Trophoblast cell (in vitro differentiated cells and primary cell): ENCODE measurements at regions not wholly inside any gene's neighbourhood (a gene's known extent, or its start where the extent isn't known, plus 50 kb on each side); places are given as distances from the start of the nearest gene placed in this dataset.

Experiments
- DNase-seq, 2 donors: peaks; one replicate each; pipeline ENCODE4 v3.0.0-alpha.2; 2016
- H2AFZ ChIP-seq: 2 replicates; pipeline ENCODE4 v1.6.1; 2013; ENCODE audit warnings: low read length, moderate library complexity, mild to moderate bottlenecking; ENCODE audit not compliant: insufficient read depth, poor library complexity
- H2AK5ac ChIP-seq: 2 replicates; pipeline ENCODE4 v1.6.1; 2013; ENCODE audit warnings: mild to moderate bottlenecking, low read length
- H2BK120ac ChIP-seq: 2 replicates; pipeline ENCODE4 v1.6.1; 2013; ENCODE audit warnings: low read length, mild to moderate bottlenecking, moderate library complexity; ENCODE audit not compliant: insufficient read depth, poor library complexity
- H2BK12ac ChIP-seq: 2 replicates; pipeline ENCODE4 v1.6.1; 2013; ENCODE audit warnings: mild to moderate bottlenecking, low read length, moderate library complexity
- H2BK5ac ChIP-seq: 2 replicates; pipeline ENCODE4 v1.6.1; 2013; ENCODE audit warnings: low read length, low read depth, moderate library complexity, mild to moderate bottlenecking; ENCODE audit not compliant: poor library complexity
- H3K14ac ChIP-seq: 2 replicates; pipeline ENCODE4 v1.6.1; 2013; ENCODE audit warnings: mild to moderate bottlenecking, low read length
- H3K18ac ChIP-seq: 2 replicates; pipeline ENCODE4 v1.6.1; 2013; ENCODE audit warnings: mild to moderate bottlenecking, low read length
- H3K23ac ChIP-seq: 2 replicates; pipeline ENCODE4 v1.6.1; 2013; ENCODE audit warnings: low read length
- H3K27ac ChIP-seq: 2 replicates; pipeline ENCODE4 v1.5.1; 2013; ENCODE audit warnings: low read depth, mild to moderate bottlenecking, inconsistent platforms, low read length, moderate library complexity
- H3K27me3 ChIP-seq: 2 replicates; pipeline ENCODE4 v1.6.1; 2013; ENCODE audit warnings: inconsistent platforms, mild to moderate bottlenecking, low read length, moderate library complexity; ENCODE audit not compliant: insufficient read depth
- H3K36me3 ChIP-seq, 2 experiments: 1 replicate in 1 of 2; 2 replicates in 1 of 2; pipeline ENCODE4 v1.6.1; 2013; ENCODE audit warnings: low read length in 2 of 2, mild to moderate bottlenecking in 2 of 2, moderate library complexity in 1 of 2; ENCODE audit not compliant: insufficient read depth in 2 of 2, control insufficient read depth in 1 of 2
- H3K4ac ChIP-seq: 2 replicates; pipeline ENCODE4 v1.6.1; 2013; ENCODE audit warnings: low read depth, mild to moderate bottlenecking, low read length, moderate library complexity
- H3K4me1 ChIP-seq, 2 experiments: 1 replicate in 1 of 2; 2 replicates in 1 of 2; pipeline ENCODE4 v1.6.1; 2013; ENCODE audit warnings: low read length in 2 of 2, mild to moderate bottlenecking in 2 of 2, moderate library complexity in 1 of 2; ENCODE audit not compliant: insufficient read depth in 2 of 2, control insufficient read depth in 1 of 2
- H3K4me2 ChIP-seq: 2 replicates; pipeline ENCODE4 v1.6.1; 2013; ENCODE audit warnings: inconsistent platforms, mild to moderate bottlenecking, low read length, moderate library complexity
- H3K4me3 ChIP-seq: 2 replicates; pipeline ENCODE4 v1.5.1; 2013; ENCODE audit warnings: mild to moderate bottlenecking, low read depth, low read length, inconsistent platforms
- H3K79me1 ChIP-seq: one replicate; pipeline ENCODE4 v1.6.1; 2013; ENCODE audit warnings: low read length
- H3K79me2 ChIP-seq: 2 replicates; pipeline ENCODE4 v1.6.1; 2013; ENCODE audit warnings: low read length, mild to moderate bottlenecking; ENCODE audit not compliant: control insufficient read depth, insufficient read depth, poor library complexity
- H3K9ac ChIP-seq: 2 replicates; pipeline ENCODE4 v1.6.1; 2013; ENCODE audit warnings: mild to moderate bottlenecking, low read length
- H3K9me3 ChIP-seq: 2 replicates; pipeline ENCODE4 v1.6.1; 2013; ENCODE audit warnings: low read depth, mild to moderate bottlenecking, control low read depth, inconsistent platforms, low read length; ENCODE audit not compliant: insufficient read depth
- H4K12ac ChIP-seq: 2 replicates; pipeline ENCODE4 v1.6.1; 2013; ENCODE audit warnings: low read depth, mild to moderate bottlenecking, low read length, moderate library complexity
- H4K8ac ChIP-seq: 2 replicates; pipeline ENCODE4 v1.6.1; 2013; ENCODE audit warnings: low read depth, mild to moderate bottlenecking, low read length, moderate library complexity
- H4K91ac ChIP-seq: one replicate; pipeline ENCODE4 v1.6.1; 2013; ENCODE audit warnings: low read depth, mild to moderate bottlenecking, low read length, moderate library complexity
- WGBS: extraction: QIAGEN DNeasy Blood & Tissue Kit; methylation state at CpG from one replicate; pipeline ENCODE4 v1.1.7; 2013; ENCODE audit warnings: missing lambda C conversion rate; ENCODE audit not compliant: insufficient read length, insufficient coverage; ENCODE audit errors: extremely low coverage; 5-methylcytosine and 5-hydroxymethylcytosine counted together

GRCh38 chr9:8186560-8186959 is 387.0 kb upstream of the DMAC1 start:
- H3K79me1 ChIP-seq = no peaks in the 10 kb centered on the region

GRCh38 chr9:8183618-8184017 is 384.0 kb upstream of the DMAC1 start:
- WGBS = no CpG with 5 or more reads among the region's 3 CpGs
- Histone ChIP-seq H4K12ac (no peak overlapping the region), H3K79me2 (no peaks in the 10 kb centered on the region), H3K18ac (no peak overlapping the region), H2BK12ac (no peak overlapping the region), H2AK5ac (no peak overlapping the region), H2BK120ac (no peak overlapping the region), H3K4me3 (no peak overlapping the region), H3K14ac (no peak overlapping the region), H3K4me2 (no peak overlapping the region), H3K9me3 (no peaks in the 10 kb centered on the region), H3K27me3 (no peaks in the 10 kb centered on the region), H3K36me3 (no peaks in the 10 kb centered on the region), H3K27ac (no peak overlapping the region), H3K79me1 (no peaks in the 10 kb centered on the region), H2AFZ (no peak overlapping the region), H4K91ac (no peak overlapping the region), H3K9ac (no peak overlapping the region), H2BK5ac (no peak overlapping the region), H4K8ac (no peak overlapping the region), H3K23ac (no peak overlapping the region), H3K4ac (no peak overlapping the region), H3K4me1 (no peaks in the 10 kb centered on the region)
- DNase-seq = no peak

More at GRCh38 chr9:8186560-8186959, 387.0 kb upstream of the DMAC1 start:
- Histone ChIP-seq H3K9ac (no peak overlapping the region), H3K18ac (no peak overlapping the region), H2AK5ac (no peak overlapping the region), H3K27ac (no peak overlapping the region), H2BK12ac (no peak overlapping the region), H3K4ac (no peak overlapping the region), H3K4me3 (no peak overlapping the region), H3K23ac (no peak overlapping the region), H3K4me1 (no peaks in the 10 kb centered on the region), H2BK120ac (no peak overlapping the region), H3K36me3 (no peaks in the 10 kb centered on the region), H2BK5ac (no peak overlapping the region), H3K4me2 (no peak overlapping the region), H4K91ac (no peak overlapping the region), H4K12ac (no peak overlapping the region), H4K8ac (no peak overlapping the region), H3K79me2 (no peaks in the 10 kb centered on the region), H3K14ac (no peak overlapping the region), H2AFZ (no peak overlapping the region), H3K9me3 (no peaks in the 10 kb centered on the region), H3K27me3 (no peaks in the 10 kb centered on the region)
- DNase-seq = no peak
- no CpG with 5 or more reads among the region's 4 CpGs for WGBS

GRCh38 chr9:8179381-8180053 is 379.9 kb upstream of the DMAC1 start:
- Histone ChIP-seq H3K4me3 (no peak overlapping the region), H3K18ac (no peak overlapping the region), H3K9me3 (no peaks in the 10 kb centered on the region), H2BK120ac (no peak overlapping the region), H2AK5ac (no peak overlapping the region), H4K91ac (no peak overlapping the region), H2AFZ (no peak overlapping the region), H3K4ac (no peak overlapping the region), H3K4me1 (no peaks in the 10 kb centered on the region), H3K9ac (no peak overlapping the region), H3K4me2 (no peak overlapping the region), H3K14ac (no peak overlapping the region), H3K36me3 (no peaks in the 10 kb centered on the region), H3K79me2 (no peaks in the 10 kb centered on the region), H2BK5ac (no peak overlapping the region), H3K79me1 (no peaks in the 10 kb centered on the region), H4K12ac (no peak overlapping the region), H3K27ac (no peak overlapping the region), H4K8ac (no peak overlapping the region), H3K27me3 (no peaks in the 10 kb centered on the region), H3K23ac (no peak overlapping the region), H2BK12ac (no peak overlapping the region)
- no CpG with 5 or more reads among the region's 3 CpGs for WGBS
- DNase-seq = no peak

- WGBS = no CpG with 5 or more reads among the region's 2 CpGs
- H3K27me3 ChIP-seq = no peaks in the 10 kb centered on the region
- H3K9me3 ChIP-seq = no peaks in the 10 kb centered on the region
- no peak for DNase-seq
- no peak overlapping the region for H2BK5ac ChIP-seq
- H3K4me3 ChIP-seq = no peak overlapping the region
- H3K4ac ChIP-seq = no peak overlapping the region
- H2AFZ ChIP-seq = no peak overlapping the region
- no peaks in the 10 kb centered on the region for H3K36me3 ChIP-seq
- no peak overlapping the region for H4K91ac ChIP-seq
- no peak overlapping the region for H4K8ac ChIP-seq
- H3K27ac ChIP-seq = no peak overlapping the region
- H2BK120ac ChIP-seq = no peak overlapping the region
- no peak overlapping the region for H3K18ac ChIP-seq
- H3K4me2 ChIP-seq = no peak overlapping the region
- no peak overlapping the region for H2BK12ac ChIP-seq
- H3K9ac ChIP-seq = no peak overlapping the region
- no peak overlapping the region for H3K23ac ChIP-seq
- no peaks in the 10 kb centered on the region for H3K4me1 ChIP-seq
- no peaks in the 10 kb centered on the region for H3K79me1 ChIP-seq
- no peak overlapping the region for H3K14ac ChIP-seq
- H2AK5ac ChIP-seq = no peak overlapping the region
- no peaks in the 10 kb centered on the region for H3K79me2 ChIP-seq
- H4K12ac ChIP-seq = no peak overlapping the region
Observed at GRCh38 chr9:8172000-8172399, 372.4 kb upstream of the DMAC1 start.
